Left lung (tissue), 4 donors: ENCODE measurements at regions not wholly inside any gene's neighbourhood (a gene's known extent, or its start where the extent isn't known, plus 50 kb on each side); places are given as distances from the start of the nearest gene placed in this dataset.
"Not testable (repeated sequence)": the region's sequence is repeated elsewhere in the genome, so short reads cannot be mapped to it uniquely, and the experiment has no call there.

ENCODE experiments used
- ATAC-seq: fragments of 200-7000 bp; cut with Tn5 transposase; one replicate; pipeline ENCODE4 v1.9.1; 2020; ENCODE audit warnings: moderate library complexity
- DNase-seq, 4 donors: peaks; one replicate each; pipeline ENCODE4 v3.0.0-alpha.2; 2013 to 2020
- H3K27ac ChIP-seq, 2 donors: fragments of 200-600 bp; sonication (generic) in 1 of 2; one replicate each; pipeline versions ENCODE4 v1.5.0 to v1.8.0; 2020 to 2021
- H3K27me3 ChIP-seq, 2 donors: fragments of 200-600 bp; sonication (generic) in 1 of 2; one replicate each; pipeline versions ENCODE4 v1.5.0 to v1.8.0; 2020 to 2021
- H3K36me3 ChIP-seq, 2 donors: fragments of 200-600 bp; sonication (generic) in 1 of 2; one replicate each; pipeline versions ENCODE4 v1.5.0 to v1.8.0; 2020 to 2021
- H3K4me1 ChIP-seq, 2 donors: fragments of 200-600 bp; one replicate each; pipeline ENCODE4 v1.8.0; 2021
- H3K4me3 ChIP-seq, 2 donors: fragments of 200-600 bp; sonication (generic) in 1 of 2; one replicate each; pipeline versions ENCODE4 v1.5.0 to v1.8.0; 2020 to 2021; ENCODE audit warnings: mild to moderate bottlenecking in 1 of 2
- H3K9me3 ChIP-seq, 2 donors: fragments of 200-600 bp; sonication (generic) in 1 of 2; one replicate each; pipeline versions ENCODE4 v1.5.0 to v1.8.0; 2020 to 2021
- intact Hi-C, 2 donors: fragments of 100-400 bp; cut with DNase I; formaldehyde crosslinking; loops; one replicate each; pipeline versions ENCODE4 v1.11.2 to v1.14.2; 2022
- TF ChIP-seq, protein P1 (sequence below), 2 donors: fragments of 200-600 bp; sonication (generic) in 1 of 2; IDR thresholded peaks; one replicate each; pipeline versions ENCODE4 v1.5.0 to v1.8.0; 2021; ENCODE audit warnings: antibody characterized with exemption in 2 of 2
- donor health status: DM: no; HTN: yes; CAD: no.
- donor health status: DM: no; HTN: no; CAD: no.

- peaks cover 0 to 47% of the 10 kb centered on the region in 2 donors for H3K9me3 ChIP-seq
- H3K4me1 ChIP-seq = no peaks in the 10 kb centered on the region
- DNase-seq (no peak), ATAC-seq (no peak)
- TF ChIP-seq, protein P1, sequence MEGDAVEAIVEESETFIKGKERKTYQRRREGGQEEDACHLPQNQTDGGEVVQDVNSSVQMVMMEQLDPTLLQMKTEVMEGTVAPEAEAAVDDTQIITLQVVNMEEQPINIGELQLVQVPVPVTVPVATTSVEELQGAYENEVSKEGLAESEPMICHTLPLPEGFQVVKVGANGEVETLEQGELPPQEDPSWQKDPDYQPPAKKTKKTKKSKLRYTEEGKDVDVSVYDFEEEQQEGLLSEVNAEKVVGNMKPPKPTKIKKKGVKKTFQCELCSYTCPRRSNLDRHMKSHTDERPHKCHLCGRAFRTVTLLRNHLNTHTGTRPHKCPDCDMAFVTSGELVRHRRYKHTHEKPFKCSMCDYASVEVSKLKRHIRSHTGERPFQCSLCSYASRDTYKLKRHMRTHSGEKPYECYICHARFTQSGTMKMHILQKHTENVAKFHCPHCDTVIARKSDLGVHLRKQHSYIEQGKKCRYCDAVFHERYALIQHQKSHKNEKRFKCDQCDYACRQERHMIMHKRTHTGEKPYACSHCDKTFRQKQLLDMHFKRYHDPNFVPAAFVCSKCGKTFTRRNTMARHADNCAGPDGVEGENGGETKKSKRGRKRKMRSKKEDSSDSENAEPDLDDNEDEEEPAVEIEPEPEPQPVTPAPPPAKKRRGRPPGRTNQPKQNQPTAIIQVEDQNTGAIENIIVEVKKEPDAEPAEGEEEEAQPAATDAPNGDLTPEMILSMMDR (IDR thresholded peaks at IDR 0.05) = no peak
- H3K27me3 ChIP-seq = no peaks in the 10 kb centered on the region
- no peak overlapping the region for H3K27ac ChIP-seq
- intact Hi-C loops = no loop called here
- no peaks in the 10 kb centered on the region for H3K36me3 ChIP-seq
- H3K4me3 ChIP-seq = no peak overlapping the region
Measured at GRCh38 chr5:12616093-12616492, 711.8 kb upstream of the CTNND2 start.

DNA sequence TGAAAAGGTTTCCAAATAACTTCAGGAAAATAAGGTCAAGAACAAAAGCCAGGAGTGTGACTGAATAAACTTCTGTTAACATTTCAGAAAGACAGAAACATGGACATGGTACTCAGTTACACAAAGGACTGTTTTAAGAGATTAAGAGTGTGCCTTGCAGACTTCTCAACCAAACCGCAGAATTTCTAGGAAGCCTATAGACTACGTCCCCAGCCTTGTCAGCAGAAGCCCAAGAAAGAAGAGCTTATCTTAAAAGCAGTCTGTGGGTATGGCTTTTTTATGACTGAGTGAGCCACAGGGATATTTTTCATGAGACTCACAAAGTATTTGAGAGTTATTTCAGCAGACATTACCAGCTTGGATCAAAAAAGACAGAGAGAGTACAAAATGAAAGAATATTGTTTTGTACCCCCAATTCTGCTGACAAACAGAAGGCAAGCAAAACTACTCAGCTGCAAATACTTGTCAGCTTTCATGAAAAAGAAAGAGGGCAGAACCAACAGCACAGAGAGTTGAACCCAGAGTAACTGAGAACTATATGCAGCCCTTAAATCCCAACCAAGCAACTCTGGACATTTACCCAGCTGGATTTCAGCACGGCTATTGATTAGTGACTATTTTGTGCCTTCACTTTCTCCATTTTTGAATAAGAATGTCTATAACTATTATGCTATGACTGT, 711.0 kb upstream of the CTNND2 start:
- no peak overlapping the region for H3K27ac ChIP-seq
- H3K27me3 ChIP-seq = no peaks in the 10 kb centered on the region
- no peak for DNase-seq
- no peaks in the 10 kb centered on the region for H3K4me1 ChIP-seq
- H3K36me3 ChIP-seq = no peaks in the 10 kb centered on the region
- intact Hi-C loops = no loop called here
- H3K4me3 ChIP-seq = no peak overlapping the region
- TF ChIP-seq, protein P1 (IDR thresholded peaks at IDR 0.05) = no peak
- H3K9me3 ChIP-seq = peaks cover 0 to 52% of the 10 kb centered on the region in 2 donors
- ATAC-seq = no peak

- no peak for DNase-seq
- Histone ChIP-seq H3K27ac (no peak overlapping the region), H3K27me3 (no peaks in the 10 kb centered on the region), H3K4me1 (no peaks in the 10 kb centered on the region), H3K36me3 (no peaks in the 10 kb centered on the region), H3K9me3 (peaks cover 0 to 58% of the 10 kb centered on the region in 2 donors), H3K4me3 (no peak overlapping the region)
- no peak for ATAC-seq
- intact Hi-C loops = no loop called here
- TF ChIP-seq, protein P1 (IDR thresholded peaks at IDR 0.05) = no peak
Measured at GRCh38 chr5:12614608-12615007, 710.4 kb upstream of the CTNND2 start.

GRCh38 chr5:12611132-12611531, 706.9 kb upstream of the CTNND2 start:
- intact Hi-C loops = no loop called here
- DNase-seq = no peak
- no peak for ATAC-seq
- Histone ChIP-seq H3K36me3 (no peaks in the 10 kb centered on the region), H3K9me3 (peaks cover 0 to 45% of the 10 kb centered on the region in 2 donors), H3K27me3 (no peaks in the 10 kb centered on the region), H3K4me3 (no peak overlapping the region), H3K4me1 (no peaks in the 10 kb centered on the region), H3K27ac (no peak overlapping the region)
- TF ChIP-seq, protein P1 (IDR thresholded peaks at IDR 0.05) = no peak

GRCh38 chr5:12607817-12608216, 703.6 kb upstream of the CTNND2 start:
- H3K36me3 ChIP-seq, H3K27me3 ChIP-seq, DNase-seq, H3K4me1 ChIP-seq, ATAC-seq, intact Hi-C loops, H3K27ac ChIP-seq, H3K4me3 ChIP-seq: not testable (repeated sequence)
- peaks cover 0 to 39% of the 10 kb centered on the region in 2 donors for H3K9me3 ChIP-seq

DNA sequence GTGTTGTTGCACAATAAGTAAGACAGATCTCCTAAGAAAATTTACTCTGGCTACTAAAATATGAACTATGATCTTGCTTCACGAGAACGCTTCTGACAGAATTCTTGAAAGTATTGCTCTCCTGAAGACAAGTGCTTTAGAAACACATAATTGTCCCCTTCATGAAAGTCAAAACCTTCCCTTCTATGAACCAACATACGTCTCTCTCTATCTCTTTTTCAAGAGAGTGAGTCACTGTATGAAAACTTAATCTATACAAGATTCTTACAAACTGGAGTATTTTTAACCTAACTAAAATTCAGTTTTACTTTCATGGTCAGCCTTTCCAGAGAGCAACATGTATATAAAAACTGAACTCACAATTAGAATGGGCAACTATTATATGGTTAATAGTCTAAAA, 688.0 kb upstream of the CTNND2 start:
- Histone ChIP-seq H3K27ac (no peak overlapping the region), H3K27me3 (no peaks in the 10 kb centered on the region), H3K9me3 (peaks cover 0 to 8% of the 10 kb centered on the region in 2 donors), H3K4me1 (no peaks in the 10 kb centered on the region), H3K36me3 (no peaks in the 10 kb centered on the region), H3K4me3 (no peak overlapping the region)
- ATAC-seq (no peak), DNase-seq (no peak)
- intact Hi-C loops = no loop called here
- TF ChIP-seq, protein P1 (IDR thresholded peaks at IDR 0.05) = no peak
